DND-41 (cell line): ENCODE measurements at regions not wholly inside any gene's neighbourhood (a gene's known extent, or its start where the extent isn't known, plus 50 kb on each side); places are given as distances from the start of the nearest gene placed in this dataset.

Source experiments
- CTCF ChIP-seq: IDR thresholded peaks from 2 replicates; pipeline ENCODE4 v1.5.1; 2012; ENCODE audit warnings: borderline replicate concordance, low read length, moderate library complexity, mild to moderate bottlenecking; ENCODE audit not compliant: poor library complexity, severe bottlenecking; ENCODE audit errors: extremely low read depth
- EZH2 ChIP-seq: IDR thresholded peaks from 3 replicates; pipeline ENCODE4 v1.6.1; 2012; ENCODE audit warnings: borderline replicate concordance, low read depth, mild to moderate bottlenecking, moderate library complexity, low read length, inconsistent platforms; ENCODE audit not compliant: severe bottlenecking

DNA sequence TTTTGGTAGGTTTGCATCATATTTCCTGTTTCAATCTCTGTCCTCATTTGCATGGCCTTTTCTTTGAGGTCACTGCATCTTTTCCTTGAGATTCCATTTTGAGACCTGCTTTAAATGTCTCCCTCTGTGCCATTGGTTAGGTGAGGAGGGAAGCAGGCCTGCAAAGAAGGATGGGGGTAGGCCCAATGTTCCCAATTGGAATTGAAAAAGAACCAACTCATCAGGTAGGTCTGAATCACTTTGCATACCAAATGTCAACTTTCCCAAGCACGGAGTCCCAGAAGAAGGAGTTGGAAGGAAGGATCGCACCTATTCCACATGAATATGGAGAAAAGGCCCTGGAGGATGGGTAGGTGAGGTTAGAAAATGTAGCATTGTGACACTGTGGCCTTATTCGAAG is 318.5 kb downstream of the BLID start:
- TF ChIP-seq CTCF (no peak), EZH2 (no peak)
